VCaP (cell line): ENCODE measurements at regions not wholly inside any gene's neighbourhood (a gene's known extent, or its start where the extent isn't known, plus 50 kb on each side); places are given as distances from the start of the nearest gene placed in this dataset.
"Not testable (repeated sequence)": the region's sequence is repeated elsewhere in the genome, so short reads cannot be mapped to it uniquely, and the experiment has no call there.

ENCODE experiments used
- H3K27ac ChIP-seq: fragments of 450-650 bp; 2 replicates; pipeline ENCODE4 v1.5.1; 2017
- CTCF ChIP-seq: fragments of 450-650 bp; conservative IDR thresholded peaks from 2 replicates; pipeline ENCODE4 v1.5.1; 2017; ENCODE audit warnings: mild to moderate bottlenecking, moderate library complexity

DNA sequence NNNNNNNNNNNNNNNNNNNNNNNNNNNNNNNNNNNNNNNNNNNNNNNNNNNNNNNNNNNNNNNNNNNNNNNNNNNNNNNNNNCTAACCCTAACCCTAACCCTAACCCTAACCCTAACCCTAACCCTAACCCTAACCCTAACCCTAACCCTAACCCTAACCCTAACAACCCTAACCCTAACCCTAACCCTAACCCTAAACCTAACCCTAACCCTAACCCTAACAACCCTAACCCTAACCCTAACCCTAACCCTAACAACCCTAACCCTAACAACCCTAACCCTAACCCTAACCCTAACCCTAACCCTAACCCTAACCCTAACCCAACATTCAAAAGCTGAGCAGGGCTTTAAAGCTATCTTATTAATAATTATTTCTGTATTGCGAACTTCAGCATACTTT, 182.5 kb upstream of the FAM20C start:
- H3K27ac ChIP-seq, result not testable (repeated sequence)

GRCh38 chr7:32565-33280, 159.6 kb upstream of the FAM20C start:
- H3K27ac ChIP-seq, result not testable (repeated sequence)

GRCh38 chr7:35121-35541, 157.2 kb upstream of the FAM20C start:
- not testable (repeated sequence) for H3K27ac ChIP-seq

- not testable (repeated sequence) for H3K27ac ChIP-seq
Observed at GRCh38 chr7:36539-36938, 155.8 kb upstream of the FAM20C start.

- not testable (repeated sequence) for H3K27ac ChIP-seq
Observed at GRCh38 chr7:37656-38055, 154.7 kb upstream of the FAM20C start.

GRCh38 chr7:38444-38843, 153.9 kb upstream of the FAM20C start:
- H3K27ac ChIP-seq, result not testable (repeated sequence)

DNA sequence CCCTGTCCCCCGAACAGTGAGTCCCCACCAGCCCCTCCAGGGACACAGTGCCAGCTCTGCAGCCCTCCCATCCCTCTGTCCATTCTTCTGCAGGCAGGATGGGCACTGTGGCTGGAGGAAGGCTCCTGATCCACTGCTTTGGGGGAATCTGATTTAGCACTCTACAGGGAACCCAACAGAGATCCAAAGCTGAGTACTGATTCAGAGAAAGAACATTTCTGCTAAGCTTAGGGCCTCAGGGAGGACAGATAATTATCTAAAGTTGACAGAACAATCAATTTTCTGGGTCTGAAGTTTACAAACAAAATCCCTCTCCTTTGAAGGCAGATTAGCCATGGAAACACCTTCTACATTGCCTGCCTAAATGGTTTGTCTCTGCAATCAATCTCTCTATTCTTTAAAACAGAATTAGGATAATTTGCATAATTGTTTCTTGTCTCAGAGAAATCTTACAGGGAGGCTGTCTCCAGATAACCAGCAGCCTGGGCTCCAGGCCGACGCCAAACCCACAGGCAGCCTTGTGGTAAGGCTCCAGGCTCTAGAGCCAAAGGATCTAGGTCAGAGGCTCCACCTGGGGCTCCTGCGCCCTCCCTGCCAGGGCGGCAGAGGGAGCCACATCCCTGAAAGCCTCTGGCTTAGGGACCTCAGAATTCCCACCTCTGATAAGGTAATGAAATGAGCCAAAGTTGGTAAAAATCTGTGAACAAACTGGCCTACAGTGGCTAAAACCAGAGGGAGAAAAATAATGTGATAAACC, 152.2 kb upstream of the FAM20C start:
- H3K27ac ChIP-seq, result not testable (repeated sequence)

DNA sequence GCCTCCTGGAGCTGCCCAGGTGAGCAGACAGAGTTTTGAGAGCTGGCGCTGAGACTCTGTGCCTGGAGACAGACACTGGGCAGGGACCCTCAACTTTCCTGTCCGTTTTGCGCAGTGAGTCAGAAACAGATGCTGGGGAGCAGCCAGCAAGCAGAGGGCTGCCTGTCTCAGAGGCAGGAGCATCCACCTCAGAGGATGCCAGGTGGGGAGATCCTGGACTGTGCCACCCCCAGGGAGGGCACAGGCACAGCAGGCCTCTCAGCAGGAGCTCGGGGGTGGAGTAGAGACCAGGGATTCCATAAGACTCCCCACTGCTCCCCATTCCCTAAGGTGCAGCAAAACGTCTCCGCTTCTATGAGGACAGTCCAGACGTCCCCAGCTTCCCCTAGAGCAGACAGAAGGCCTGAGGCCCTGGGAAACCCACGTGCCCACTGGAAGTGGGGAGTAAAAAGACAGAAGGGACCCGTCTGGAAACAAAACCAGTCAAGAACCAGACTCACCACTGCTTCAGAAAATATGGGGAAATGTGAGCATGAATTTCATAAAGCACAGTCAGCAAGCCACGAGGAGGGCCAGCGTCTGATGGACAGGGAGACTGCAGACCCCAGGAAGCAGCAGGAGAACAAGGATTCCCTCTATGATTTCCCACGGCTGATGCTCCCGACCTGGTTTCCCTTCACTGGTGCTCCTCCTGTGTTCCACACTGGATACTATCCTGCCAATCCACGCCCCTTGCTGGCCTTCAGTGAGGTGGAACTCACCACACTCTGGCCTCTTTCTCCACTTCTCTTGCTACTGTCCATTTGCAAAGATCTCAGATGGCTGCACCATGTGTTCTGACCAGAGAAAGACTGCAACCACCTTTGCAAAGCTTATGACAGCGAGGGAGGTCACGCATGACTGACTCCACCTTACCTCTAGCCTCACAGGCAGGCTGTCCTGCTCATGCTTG, 151.3 kb upstream of the FAM20C start:
- no peak overlapping the region for H3K27ac ChIP-seq
- TF ChIP-seq CTCF, result no peak

- TF ChIP-seq CTCF, result no peak
- no peak overlapping the region for H3K27ac ChIP-seq
Observed at GRCh38 chr7:41917-42565, 150.3 kb upstream of the FAM20C start.

DNA sequence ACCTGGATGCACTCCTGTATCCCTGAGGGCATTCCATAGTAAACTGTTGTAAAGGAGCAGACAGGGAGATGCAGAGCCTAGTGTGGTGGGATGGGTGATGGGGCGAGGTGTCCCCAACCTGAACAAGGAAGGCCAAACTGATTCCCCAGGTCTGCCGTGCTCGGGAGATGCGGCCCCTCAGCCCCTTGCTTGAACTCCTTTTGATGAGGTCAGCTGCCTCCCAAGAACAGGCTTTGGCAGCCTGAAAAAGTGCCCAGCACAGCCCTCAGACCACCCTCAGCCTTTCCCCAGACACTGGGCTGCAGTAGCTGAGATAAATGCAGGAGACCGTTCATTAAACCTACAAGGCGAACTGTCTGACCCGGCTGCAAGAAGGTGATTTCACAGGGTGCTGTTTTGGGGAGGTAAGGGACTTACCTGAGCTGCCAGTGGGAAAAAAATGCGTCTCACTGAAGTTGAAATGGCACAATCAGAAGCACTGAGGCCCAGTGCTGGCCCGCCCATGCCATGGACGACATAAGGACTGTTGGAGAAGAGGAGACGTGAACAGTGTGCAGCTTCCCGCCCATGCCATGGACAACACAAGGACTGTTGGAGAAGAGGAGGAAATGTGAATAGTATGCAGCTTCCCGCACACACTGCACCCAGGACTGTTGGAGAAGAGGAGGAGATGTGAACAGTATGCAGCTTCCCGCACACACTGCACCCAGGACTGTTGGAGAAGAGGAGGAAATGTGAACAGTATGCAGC, 148.4 kb upstream of the FAM20C start:
- H3K27ac ChIP-seq, result no peak overlapping the region
- TF ChIP-seq CTCF, result no peak

- H3K27ac ChIP-seq, result no peak overlapping the region
- no peak for TF ChIP-seq CTCF
Observed at GRCh38 chr7:44541-44896, 147.9 kb upstream of the FAM20C start.
